HG03159 (cell line): ENCODE measurements at regions not wholly inside any gene's neighbourhood (a gene's known extent, or its start where the extent isn't known, plus 50 kb on each side); places are given as distances from the start of the nearest gene placed in this dataset.

Experiments used
- ATAC-seq: cut with Tn5 transposase; IDR thresholded peaks from one replicate; pipeline ENCODE4 v1.9.1; 2021; ENCODE audit warnings: mild to moderate bottlenecking, moderate library complexity; ENCODE audit not compliant: unreplicated experiment

- ATAC-seq = no peak
Measured at GRCh38 chr22:22044153-22044552, 61.6 kb upstream of the TOP3B start.

- ATAC-seq = no peak
Measured at GRCh38 chr22:22043296-22044078, 60.9 kb upstream of the TOP3B start.

- no peak for ATAC-seq
Measured at GRCh38 chr22:22042599-22043295, 60.2 kb upstream of the TOP3B start.

- no peak for ATAC-seq
Measured at GRCh38 chr22:22042009-22042408, 59.4 kb upstream of the TOP3B start.

- ATAC-seq = no peak
Measured at GRCh38 chr22:22040908-22041307, 58.3 kb upstream of the TOP3B start.

DNA sequence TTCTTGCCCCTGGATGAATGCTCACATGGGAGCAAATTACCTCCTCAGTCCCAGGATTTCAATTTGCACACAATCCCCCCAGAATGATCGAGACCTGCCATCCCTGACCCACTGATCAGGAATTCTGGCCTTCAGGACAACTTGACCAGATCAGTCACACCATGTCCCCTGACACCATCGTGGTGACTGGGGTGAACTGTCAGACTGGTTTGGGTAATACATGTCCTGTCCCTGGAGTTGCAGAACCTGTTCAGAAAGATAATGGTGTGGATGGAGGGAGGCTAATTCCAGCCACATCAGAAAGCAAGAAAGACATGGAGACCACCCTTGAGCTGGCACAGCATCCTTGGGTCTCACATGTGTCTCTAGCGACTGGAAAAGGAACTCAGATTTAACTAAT lies 57.9 kb upstream of the TOP3B start:
- no peak for ATAC-seq

DNA sequence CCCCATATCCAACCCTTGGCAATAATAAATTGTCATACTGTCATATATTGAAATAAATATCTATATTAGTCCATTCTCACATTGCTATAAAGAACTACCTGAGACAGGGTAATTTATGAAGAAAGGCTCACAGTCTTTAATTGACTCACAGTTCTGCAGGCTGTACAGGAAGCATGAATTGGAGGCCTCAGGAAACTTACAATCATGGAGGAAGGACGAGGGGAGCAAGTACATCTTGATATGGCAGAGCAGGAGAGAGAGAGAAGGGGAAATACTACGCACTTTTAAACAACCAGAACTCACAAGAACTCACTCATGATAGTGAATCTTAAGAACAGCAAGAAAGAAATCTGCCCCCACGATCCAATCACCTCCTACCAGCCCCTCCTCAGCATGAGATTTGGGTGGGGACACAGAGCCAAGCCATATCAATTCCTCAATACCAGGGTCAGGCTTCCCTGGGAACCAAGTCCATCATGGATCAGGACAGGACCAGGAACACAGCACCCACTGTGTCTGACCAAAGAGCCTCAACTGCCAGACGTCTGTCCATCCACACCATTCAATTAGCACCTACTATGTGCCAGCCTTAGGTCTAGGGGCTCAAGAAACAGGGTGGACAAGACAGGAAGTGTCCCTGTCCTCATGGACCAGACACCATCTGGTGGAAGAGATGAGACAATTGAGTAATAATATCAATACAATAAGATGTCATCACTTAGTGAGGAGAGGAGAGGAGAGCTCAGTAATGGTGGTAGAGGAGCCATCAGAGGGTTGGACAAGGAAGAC lies 56.9 kb upstream of the TOP3B start:
- no peak for ATAC-seq

- no peak for ATAC-seq
Measured at GRCh38 chr22:22038178-22038880, 55.7 kb upstream of the TOP3B start.

GRCh38 chr22:22037740-22038139 lies 55.2 kb upstream of the TOP3B start:
- ATAC-seq = no peak

GRCh38 chr22:22037229-22037628 lies 54.6 kb upstream of the TOP3B start:
- ATAC-seq = no peak

- no peak for ATAC-seq
Measured at GRCh38 chr22:22036588-22036987, 54.0 kb upstream of the TOP3B start.

GRCh38 chr22:22035771-22036314 lies 53.3 kb upstream of the TOP3B start:
- no peak for ATAC-seq

DNA sequence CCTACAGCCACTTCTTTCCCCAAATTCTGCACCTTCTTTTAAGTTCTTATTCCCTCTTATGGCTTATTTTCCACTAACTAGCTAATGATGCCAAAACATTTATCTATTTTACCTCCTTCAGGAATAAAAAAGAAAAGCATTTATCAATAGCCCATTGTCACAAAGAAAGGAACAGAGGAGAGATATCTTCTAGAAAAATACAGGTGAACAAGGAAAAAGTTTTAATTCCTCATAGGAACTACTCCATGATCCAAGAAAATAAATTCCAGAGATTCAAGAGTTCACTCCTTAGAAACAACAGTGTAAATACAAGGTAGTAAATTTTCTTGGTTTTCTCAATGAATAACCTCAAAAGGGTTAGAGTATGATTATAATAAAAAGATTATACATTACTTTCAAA lies 52.6 kb upstream of the TOP3B start:
- ATAC-seq = no peak

GRCh38 chr22:22034469-22035132 lies 52.0 kb upstream of the TOP3B start:
- no peak for ATAC-seq

- no peak for ATAC-seq
Measured at GRCh38 chr22:22033803-22034468, 51.3 kb upstream of the TOP3B start.

GRCh38 chr22:22032906-22033802 lies 50.6 kb upstream of the TOP3B start:
- ATAC-seq = no peak

- ATAC-seq = no peak
Measured at GRCh38 chr22:22032099-22032905, 49.7 kb upstream of the TOP3B start.
